Stomach (tissue), 4 donors: ENCODE measurements at regions not wholly inside any gene's neighbourhood (a gene's known extent, or its start where the extent isn't known, plus 50 kb on each side); places are given as distances from the start of the nearest gene placed in this dataset.

ENCODE experiments used
- EP300 ChIP-seq: sonication (generic); formaldehyde crosslinking; IDR thresholded peaks from one replicate; pipeline ENCODE4 v1.6.1; 2017; ENCODE audit warnings: antibody characterized with exemption
- POLR2A ChIP-seq, 4 donors: fragments of 450-650 bp; IDR thresholded peaks; one replicate each; pipeline ENCODE4 v1.6.1; 2016; ENCODE audit warnings: antibody characterized with exemption in 4 of 4, control low read depth in 2 of 4, mild to moderate bottlenecking in 1 of 4, moderate library complexity in 1 of 4
- POLR2AphosphoS5 ChIP-seq, 3 donors: sonication (generic); formaldehyde crosslinking; IDR thresholded peaks; one replicate each; pipeline ENCODE4 v1.6.1; 2016; ENCODE audit warnings: antibody characterized with exemption in 3 of 3
- TF ChIP-seq, protein P1 (sequence below), 7 experiments: fragments of 450-650 bp in 4 of 7; fragments of 200-600 bp in 3 of 7; sonication (generic) in 3 of 7; IDR thresholded peaks; one replicate each; pipeline ENCODE4 v1.5.1; 2016 to 2019; ENCODE audit warnings: antibody characterized with exemption in 7 of 7, control low read depth in 2 of 7, mild to moderate bottlenecking in 1 of 7

DNA sequence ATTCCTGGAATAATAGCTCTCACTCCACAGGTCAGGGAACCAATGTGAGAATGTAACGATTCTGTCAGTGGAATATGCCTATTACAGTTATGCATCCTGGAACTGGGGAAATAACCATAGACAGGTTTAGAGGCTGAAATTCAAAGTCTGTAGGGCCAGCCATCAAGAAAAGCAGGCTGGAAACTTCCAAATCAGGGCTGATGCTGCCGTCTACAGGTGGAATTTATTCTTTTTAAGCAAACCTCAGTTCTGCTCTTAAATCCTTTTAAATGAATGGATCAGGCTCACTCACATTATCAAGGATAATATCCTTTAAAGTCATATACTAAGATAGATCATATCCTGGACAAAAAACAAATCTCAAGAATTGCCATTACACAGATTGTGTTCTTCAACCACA is 699.8 kb downstream of the NR2F2 start:
- TF ChIP-seq POLR2AphosphoS5 (IDR thresholded peaks at IDR 0.05) (no peak), POLR2A (IDR thresholded peaks at IDR 0.05) (no peak), EP300 (no peak)
- TF ChIP-seq, protein P1, sequence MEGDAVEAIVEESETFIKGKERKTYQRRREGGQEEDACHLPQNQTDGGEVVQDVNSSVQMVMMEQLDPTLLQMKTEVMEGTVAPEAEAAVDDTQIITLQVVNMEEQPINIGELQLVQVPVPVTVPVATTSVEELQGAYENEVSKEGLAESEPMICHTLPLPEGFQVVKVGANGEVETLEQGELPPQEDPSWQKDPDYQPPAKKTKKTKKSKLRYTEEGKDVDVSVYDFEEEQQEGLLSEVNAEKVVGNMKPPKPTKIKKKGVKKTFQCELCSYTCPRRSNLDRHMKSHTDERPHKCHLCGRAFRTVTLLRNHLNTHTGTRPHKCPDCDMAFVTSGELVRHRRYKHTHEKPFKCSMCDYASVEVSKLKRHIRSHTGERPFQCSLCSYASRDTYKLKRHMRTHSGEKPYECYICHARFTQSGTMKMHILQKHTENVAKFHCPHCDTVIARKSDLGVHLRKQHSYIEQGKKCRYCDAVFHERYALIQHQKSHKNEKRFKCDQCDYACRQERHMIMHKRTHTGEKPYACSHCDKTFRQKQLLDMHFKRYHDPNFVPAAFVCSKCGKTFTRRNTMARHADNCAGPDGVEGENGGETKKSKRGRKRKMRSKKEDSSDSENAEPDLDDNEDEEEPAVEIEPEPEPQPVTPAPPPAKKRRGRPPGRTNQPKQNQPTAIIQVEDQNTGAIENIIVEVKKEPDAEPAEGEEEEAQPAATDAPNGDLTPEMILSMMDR (IDR thresholded peaks at IDR 0.05), result no peak
